Activated CD4-positive, alpha-beta T cell treated with anti-CD3 and anti-CD28 coated beads, Interleukin-2, amount 50 U/mL, for 48 hours (primary cell): ENCODE measurements at regions not wholly inside any gene's neighbourhood (a gene's known extent, or its start where the extent isn't known, plus 50 kb on each side); places are given as distances from the start of the nearest gene placed in this dataset.
"Not testable (repeated sequence)": the region's sequence is repeated elsewhere in the genome, so short reads cannot be mapped to it uniquely, and the experiment has no call there.

Experiments used
- DNase-seq, 2 experiments: peaks; one replicate each; pipeline ENCODE4 v3.0.0-alpha.2; 2020

DNA sequence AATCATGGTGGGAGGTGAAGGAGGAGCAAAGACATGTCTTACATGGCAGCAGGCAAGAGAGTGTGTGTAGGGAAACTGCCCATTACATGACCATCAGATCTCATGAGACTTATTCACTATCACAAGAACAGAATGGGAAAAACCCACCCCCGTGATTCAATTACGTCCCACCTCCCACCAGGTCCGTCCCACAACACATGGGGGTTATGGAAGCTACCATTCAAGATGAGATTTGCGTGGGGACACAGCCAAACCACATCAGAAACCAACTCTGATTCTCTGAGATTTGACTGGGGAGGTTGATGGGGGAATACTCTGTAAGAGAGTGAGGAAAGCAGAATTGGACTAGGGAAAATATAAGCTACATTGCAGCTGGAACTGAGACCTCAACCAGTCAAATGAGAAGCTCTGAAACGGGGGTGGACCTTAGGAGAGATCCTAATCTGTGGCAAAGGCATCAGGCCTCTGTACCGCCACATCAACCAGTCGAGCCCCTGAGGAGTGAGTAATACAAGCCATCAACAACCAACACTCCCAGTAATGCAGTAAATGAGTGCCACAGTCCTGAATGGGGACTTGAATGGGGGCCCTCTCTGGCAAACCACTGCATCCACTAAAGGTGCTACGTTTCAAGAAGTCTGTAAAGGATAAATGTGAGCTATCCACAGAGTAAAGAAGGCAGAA, 207.9 kb upstream of the GADL1 start:
- peak; percentile 52 to 63 for DNase-seq

DNA sequence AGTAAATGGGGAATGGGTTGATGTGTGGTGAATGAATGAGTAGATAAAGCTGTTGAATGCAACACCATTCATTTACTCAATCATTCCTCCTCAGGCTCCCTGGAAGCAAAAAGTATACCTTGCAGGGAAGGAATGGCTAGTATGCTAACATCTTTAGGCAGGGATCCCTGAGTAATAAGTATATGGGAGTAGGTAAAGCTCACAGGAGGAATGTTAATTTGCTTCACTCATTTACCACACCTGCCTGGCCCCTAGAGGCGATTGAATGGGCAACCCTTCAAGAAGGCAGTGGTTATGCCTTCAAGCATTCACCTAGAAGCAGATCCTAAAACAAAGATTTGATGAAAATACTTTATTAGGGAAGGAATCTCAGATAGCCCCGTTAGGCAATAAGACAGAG, 208.7 kb upstream of the GADL1 start:
- no peak for DNase-seq

DNA sequence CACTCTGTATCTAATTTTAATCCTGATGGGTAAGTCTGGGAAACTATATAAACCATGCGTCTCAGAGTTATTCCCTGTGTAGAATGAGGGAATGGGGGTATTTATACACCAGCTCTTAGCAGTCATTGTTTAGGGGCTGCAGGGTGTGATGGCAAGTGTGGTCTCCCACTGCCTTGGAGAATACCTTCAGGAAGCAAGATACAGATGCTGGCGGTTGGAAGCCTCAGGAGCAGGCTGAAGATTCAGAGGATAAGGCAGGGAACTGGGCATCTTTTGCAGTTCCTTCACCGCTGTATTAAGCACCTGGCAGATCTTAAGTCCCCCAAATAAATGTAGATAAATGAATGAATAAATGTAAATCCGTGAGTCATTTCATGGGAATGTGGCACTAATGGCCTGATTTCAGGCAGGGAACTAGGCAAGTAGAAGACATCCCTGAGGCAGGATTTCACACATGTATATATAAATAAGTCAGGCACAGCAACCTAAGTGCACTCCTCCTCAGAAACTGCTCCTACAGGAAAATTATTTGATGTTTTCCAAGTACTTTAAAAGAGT, 209.2 kb upstream of the GADL1 start:
- DNase-seq: no peak

DNA sequence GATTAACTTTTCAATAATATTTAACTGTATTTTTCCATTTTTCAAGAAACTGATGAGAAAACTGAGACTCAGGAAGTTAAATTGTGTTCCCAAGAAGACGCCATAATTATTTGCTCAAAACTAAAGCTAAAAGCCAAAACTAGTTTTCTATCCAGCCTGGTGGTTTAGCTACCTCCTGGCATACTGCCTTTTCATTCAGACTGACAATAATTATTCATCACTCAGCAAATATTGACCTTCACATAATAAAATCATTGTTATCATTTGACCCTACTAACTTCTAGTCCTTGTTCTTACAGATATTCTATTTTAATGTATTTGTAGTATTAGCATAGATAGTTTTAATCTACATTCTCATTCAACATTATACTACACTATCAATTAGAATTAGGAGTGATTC, 210.6 kb upstream of the GADL1 start:
- DNase-seq: no peak

DNA sequence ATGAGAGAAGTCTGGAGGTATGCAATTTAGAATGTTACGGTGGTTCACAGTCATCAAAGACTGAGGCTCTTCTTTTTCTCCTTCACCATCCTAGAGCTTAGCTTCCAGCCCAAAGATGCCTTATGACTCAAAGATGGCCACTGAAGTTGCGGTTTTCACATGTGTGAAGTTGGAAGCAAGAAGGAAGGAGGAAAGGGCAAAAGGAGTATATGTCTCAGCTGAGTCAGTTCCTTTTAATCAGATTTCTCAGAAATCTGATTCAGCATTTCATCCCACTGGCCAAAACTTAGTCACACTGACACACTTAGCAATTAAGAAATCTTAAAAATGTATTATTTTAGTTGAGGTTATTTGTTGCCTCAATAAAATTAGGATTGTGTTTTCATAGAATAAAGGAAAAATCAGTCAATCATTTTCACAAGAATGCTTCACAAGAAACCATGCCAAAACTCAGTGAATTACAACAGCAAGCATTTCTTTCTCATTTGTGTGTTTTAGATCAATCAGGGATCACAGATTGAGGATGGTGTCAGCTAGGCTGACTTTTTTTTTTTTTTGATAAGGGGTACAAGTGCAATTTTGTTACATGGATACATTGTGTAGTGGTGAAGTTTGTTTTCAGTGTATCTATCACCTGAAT, 211.1 kb upstream of the GADL1 start:
- DNase-seq: peak in 1 of 2 experiments; percentile 26

DNA sequence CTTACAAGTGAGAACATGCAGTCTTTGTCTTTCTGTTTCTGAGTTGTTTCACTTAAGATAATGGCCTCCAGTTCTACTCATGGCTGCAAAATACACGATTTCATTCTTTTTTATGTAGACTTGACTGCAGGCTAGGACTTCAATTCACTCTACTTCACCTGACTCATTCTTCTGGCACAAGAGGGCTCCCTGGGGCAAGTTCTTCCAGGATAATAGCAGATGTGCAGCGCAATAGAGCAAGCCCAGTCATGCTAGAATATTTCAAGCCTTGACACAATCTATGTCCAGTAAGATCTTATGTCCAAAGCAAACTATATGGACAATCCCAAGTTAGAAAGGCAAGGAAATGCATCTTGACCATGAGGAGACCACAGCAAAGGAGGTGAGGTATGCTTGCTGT, 211.7 kb upstream of the GADL1 start:
- no peak for DNase-seq

DNA sequence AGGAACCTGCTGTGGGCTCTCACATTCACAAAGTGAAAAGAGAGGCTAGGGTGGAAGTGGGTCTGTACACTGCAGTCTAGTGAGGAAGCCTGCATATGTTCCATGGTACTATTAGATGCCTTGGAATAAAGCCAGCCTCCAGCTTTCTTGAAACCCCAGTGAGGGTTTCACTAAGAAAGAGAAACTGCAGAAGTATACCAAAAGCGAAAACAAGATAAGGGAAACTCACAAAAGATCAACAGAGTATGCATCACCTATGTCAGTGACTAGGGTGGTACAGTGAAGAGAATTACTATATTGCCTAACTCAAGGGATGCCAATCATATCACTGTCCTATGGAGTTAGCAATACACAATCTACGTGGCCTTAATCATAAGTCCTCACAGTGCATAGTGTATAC, 212.5 kb upstream of the GADL1 start:
- DNase-seq: peak in 1 of 2 experiments; percentile 10

DNA sequence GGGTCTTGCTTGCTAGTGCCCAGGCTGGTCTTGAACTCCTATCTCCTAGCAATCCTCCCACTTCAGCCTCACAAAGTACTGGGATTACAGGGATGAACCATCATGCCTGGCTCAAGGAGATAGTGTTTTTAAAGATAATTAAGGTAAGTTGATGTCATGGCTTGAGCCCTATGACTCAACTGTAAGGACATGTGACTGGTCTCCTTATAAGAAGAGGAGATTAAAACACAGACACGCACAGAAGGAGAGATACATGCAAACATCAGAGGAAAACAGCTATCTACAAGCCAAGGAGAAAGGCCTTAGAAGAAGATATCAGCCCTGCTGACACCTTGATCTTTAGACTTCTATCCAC, 220.4 kb upstream of the GADL1 start:
- DNase-seq: no peak

DNA sequence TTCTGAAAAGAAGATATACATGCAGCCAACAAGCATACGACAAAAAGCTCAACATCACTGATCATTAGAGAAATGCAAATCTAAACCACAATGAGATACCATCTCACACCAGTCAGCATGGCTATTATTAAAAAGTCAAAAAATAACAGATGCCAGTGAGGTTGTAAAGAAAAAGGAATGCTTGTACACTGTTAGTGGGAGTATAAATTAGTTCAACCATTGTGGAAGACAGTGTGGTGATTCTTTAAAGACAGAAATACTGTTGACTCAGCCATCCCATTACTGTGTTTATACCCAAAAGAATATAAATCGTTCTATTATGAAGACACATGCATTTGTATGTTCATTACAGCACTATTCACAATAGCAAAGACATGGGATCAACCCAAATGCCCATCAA, 221.1 kb upstream of the GADL1 start:
- not testable (repeated sequence) for DNase-seq

DNA sequence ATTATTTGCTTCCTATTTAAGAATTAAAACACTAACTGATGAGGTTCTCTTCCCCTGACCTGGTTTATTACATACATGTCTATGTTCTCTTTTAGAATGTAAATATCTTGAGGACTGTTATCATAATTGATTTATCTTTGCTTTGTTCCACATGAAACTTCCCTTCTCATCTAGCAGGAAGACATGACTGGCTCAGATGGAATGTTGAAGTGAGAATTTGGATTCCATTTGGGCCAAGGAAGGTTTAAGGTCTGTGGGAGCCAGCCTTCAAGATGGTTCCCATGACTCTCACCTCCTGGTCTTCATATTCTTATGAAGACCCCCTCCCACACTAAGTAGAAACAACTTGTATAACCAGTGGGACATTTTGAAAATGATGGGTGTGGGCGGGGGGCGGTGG, 222.2 kb upstream of the GADL1 start:
- no peak for DNase-seq

DNA sequence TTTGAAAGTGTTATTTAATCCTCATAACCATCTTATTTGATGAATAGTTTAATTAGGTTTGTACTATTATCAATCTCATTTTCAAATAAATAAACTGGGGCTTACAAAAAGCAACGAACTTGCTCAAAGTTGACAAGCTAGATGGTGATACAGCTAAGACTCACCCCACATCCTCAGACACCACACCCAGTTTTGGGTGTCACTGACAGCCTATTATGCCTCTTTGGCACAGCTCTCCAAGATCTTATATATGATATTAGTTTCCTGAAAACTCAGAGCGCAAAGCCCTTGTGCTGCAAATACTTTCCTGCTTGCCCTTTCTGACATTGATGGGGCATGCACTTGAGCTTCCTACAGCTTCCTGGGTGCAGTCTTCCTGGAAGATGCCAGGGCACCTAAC, 223.4 kb upstream of the GADL1 start:
- no peak for DNase-seq

DNA sequence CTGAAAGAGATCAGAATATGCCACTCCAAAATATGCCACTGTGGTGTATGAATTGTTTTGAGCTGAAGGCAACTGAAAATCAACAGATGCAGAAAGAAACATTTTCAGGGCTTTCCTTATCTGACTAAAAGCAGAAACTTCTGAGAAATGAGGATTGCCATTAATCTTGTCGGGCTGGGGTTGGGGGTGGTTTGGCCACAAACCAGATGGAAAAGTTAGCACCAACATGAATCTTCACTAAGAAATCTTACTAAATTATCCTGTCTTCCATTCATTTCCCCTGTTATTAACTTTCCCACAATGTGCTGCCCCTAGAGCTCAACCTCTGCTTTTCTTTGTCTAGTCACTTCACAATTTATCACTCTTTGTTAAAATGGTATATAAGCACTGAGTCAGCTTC, 229.9 kb upstream of the GADL1 start:
- DNase-seq: no peak

DNA sequence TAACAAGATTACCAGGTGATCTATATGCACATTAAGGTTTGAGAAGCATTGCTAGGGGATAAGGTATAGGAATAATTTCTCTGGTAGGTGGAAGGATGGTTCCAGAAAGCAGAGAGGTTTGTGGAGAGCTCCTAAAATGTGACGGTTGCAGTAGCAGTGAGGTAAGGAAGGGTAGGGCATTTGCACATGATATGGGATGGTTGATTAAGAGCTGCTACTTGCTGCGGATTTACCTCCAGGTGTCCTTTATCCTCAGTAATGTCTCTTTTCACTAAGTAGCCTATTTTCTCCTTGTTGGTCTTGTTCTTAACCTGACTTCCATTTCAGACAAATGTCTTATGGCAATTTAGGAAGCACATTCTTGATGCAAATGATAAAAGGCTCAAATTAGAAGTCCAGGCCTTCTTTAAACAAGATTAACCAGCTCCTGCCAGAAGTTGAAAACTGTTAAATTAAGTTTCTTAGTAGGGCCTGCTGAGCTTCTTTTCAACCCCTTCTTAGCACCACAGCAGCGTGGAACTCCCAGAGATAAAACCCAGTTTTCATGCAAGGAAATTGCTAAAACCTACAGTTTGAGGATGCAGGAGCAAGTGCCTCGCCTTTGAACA, 231.1 kb upstream of the GADL1 start:
- DNase-seq: no peak

DNA sequence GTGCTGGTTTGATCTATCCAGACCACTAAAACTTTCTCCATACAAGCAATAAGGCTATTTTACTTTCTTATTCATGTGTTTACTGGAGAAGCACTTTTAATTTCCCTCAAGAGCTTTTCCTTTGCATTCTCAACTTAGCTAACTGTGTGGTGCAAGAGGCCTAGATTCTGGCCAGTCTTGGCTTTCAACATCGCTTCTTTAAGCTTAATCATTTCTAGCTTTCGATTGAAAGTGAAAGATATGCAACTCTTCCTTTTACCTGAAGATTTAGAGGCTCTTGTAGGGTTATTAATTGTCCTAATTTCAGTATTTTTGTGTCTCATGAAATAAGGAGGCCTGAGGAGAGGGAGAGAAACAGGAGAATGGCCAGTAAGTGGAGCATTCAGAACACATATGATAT, 234.8 kb upstream of the GADL1 start:
- DNase-seq: no peak

DNA sequence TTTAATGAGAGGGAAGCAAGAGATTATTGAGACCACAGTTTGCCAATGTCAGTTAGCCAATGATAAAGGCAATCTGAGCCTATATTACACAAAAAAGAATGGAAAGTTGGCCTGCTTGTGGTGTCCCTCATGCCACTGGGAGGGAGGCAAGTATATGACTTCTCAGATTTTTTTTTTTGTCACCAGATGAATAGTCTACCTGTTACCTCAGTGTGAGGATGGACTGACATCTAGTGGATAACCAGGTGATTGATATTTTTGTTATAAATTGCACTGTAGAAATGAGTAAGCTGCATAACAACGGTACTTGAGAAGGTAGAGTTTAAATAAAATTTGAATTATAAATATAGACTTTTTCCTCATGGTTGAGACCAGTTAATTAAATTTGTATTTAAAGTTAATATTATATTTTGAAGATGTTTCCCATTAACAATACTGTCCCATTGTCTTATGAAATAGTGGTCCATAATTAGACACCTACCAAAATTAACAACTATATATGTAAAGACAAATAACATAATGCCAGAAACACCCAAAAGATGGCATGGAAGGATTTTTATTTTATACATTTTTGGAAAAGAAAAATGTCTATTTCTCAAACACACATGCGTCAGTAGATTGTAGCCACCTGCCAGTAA, 237.8 kb upstream of the GADL1 start:
- DNase-seq: no peak

DNA sequence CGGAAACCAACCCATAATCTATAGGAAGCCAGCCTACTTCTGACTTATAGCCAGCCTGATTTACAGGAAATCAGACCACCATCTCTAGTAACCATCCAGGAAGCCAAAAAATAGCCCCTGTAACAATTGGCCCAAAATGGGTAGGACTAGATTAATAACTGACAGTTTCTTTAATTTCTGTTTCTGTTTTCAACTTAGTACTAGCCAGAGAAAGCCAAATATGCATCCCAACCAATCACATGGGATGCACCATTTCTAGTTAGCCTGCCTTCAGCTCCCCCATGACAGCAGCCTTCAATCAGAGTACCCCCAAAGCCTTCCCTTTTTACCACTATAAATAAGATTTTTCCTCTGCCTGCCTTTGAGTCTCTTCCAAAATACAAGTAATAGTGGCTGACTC, 239.1 kb upstream of the GADL1 start:
- DNase-seq: no peak

DNA sequence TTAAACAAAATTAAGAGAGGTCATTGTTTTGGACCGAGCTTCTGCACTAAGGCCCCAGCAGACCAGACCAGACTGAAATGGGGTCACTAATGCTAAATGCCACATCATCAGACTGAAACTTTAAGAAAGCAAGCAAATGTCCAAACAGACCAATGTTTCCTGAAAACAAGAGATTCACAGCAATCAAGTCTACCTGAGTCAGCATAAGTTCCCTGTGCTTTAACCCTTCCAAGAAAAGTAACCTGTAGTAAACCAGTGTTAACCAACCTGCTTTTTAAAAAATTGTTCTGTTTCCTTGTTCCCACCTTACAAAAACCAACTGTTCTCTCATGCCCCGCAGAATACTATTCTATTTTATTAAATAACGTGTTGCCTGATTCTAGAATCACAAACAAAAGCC, 241.1 kb upstream of the GADL1 start:
- no peak for DNase-seq

DNA sequence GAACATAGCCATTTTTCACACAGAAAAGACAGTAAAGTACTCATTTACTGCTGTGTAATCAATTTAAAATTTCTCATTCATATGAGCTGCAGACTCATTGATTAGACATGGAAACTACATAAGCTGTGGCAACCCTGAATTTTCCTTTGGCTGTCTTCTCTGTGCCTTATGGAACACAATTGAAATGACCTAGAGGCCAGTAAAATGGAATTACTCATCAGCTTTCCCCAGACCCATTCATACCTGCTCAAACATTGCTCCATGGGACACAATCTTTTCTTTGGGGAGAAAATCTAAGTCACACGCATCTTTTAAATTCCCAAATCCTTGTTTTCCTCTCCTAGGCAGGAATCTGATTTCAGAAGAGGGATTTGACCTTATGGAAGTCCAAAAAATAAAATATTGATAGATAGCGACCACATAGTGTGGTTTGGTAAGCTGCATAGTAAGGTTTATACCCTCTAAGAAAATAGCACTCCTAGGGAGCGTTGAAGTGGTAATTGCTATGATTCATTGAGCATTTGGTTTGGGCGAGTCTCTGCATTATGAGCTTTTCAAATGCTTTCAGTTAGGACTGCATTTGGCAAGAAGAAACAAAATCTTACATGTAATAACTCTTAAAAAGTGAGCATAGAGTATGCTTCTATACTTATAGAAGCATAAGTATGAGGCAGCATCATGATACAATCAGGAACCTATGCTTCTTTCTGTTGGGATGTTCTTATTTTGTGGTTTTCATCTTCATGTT, 243.4 kb upstream of the GADL1 start:
- no peak for DNase-seq

DNA sequence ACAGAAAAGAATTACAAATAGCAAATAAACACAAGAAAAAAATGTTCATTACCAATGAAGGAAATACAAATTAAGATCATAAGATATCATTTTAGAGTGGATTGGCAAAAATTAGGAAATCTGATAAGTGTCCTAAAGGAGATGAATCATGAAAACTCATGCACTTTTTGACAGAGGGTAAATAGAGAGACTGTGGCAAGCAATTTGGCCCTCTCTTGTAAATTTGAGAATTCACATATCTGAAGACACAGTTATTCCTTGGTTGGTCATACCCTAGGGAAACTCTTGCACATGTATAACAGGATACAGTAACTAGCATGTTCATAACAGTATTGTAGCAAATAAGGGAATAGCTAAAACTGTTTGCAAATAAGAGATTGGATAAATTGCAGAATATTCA, 246.0 kb upstream of the GADL1 start:
- DNase-seq: no peak

DNA sequence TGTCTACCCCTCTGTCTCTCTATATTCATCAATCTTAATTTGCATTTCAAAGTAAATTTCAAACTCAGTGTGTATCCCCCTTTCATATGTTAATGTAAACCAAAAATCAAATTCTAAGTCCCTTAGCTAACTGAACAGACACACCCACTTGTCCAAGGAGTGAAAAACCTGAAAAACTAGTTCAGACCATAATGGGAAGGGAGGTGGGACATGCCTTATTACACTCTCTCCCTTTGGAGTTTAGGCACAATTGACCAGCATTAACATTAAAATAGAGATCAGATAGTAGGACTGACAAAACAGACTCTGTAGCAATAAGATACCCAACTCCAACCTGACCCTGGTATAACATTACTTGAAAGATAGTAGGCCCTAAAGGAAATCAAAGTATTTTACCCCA, 247.7 kb upstream of the GADL1 start:
- DNase-seq: no peak

DNA sequence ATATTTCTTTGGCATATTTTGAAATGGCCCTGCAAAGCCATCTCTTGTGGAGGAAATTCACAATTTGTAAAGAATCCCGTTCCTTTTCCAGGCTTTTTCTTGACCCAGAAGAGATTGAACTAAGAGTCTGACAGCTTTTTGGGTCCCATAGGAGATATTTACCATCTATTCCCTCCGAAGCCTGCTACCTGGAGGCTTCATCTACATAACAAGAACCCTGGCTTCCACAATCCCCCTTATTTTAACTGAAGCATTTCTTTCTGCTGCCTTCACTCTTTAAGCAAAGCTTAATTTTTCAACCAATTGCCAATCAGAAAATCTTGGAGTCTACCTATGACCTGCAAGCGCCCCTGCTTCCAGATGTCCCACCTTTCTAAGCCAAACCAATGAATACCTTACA, 248.1 kb upstream of the GADL1 start:
- no peak for DNase-seq

DNA sequence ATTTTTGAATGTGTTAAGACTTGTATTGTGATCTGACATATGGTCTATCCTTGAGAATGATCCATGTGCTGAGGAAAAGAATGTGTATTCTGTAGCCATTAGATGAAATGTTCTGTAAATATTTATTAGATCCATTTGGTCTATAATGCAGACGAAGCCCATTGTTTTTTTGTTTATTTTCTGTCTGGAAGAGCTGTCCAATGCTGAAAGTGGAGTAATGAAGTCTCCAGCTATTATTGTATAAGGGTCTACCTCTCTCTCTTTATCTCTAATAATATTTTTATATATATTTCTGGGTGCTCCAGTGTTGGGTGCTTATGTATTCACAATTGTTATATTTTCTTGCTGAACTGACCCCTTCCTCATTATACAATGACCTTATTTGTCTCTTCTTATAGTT, 250.6 kb upstream of the GADL1 start:
- no peak for DNase-seq

DNA sequence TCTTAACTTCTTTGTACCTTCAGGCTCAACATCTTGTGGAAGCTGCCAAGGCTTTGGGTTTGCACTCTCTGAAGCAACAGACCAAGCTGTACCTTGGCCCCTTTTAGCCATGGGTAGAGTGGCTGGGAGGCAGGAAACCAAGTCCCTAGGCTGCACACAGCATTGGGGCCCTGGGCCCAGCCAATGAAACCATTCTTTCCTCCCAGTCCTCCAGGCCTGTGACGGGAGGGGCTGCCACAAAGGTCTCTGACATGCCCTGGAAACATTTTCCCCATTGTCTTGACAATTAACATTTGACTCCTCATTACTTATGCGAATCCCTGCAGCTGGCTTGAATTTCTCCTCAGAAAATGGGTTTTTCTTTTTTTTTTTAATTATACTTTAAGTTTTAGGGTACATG, 253.1 kb upstream of the GADL1 start:
- DNase-seq: no peak
